Trophoblast cell (in vitro differentiated cells and primary cell): ENCODE measurements at regions not wholly inside any gene's neighbourhood (a gene's known extent, or its start where the extent isn't known, plus 50 kb on each side); places are given as distances from the start of the nearest gene placed in this dataset.

Experiments used
- DNase-seq, 2 donors: peaks; one replicate each; pipeline ENCODE4 v3.0.0-alpha.2; 2016
- H2AFZ ChIP-seq: 2 replicates; pipeline ENCODE4 v1.6.1; 2013; ENCODE audit warnings: low read length, moderate library complexity, mild to moderate bottlenecking; ENCODE audit not compliant: insufficient read depth, poor library complexity
- H2AK5ac ChIP-seq: 2 replicates; pipeline ENCODE4 v1.6.1; 2013; ENCODE audit warnings: mild to moderate bottlenecking, low read length
- H2BK120ac ChIP-seq: 2 replicates; pipeline ENCODE4 v1.6.1; 2013; ENCODE audit warnings: low read length, mild to moderate bottlenecking, moderate library complexity; ENCODE audit not compliant: insufficient read depth, poor library complexity
- H2BK12ac ChIP-seq: 2 replicates; pipeline ENCODE4 v1.6.1; 2013; ENCODE audit warnings: mild to moderate bottlenecking, low read length, moderate library complexity
- H2BK5ac ChIP-seq: 2 replicates; pipeline ENCODE4 v1.6.1; 2013; ENCODE audit warnings: low read length, low read depth, moderate library complexity, mild to moderate bottlenecking; ENCODE audit not compliant: poor library complexity
- H3K14ac ChIP-seq: 2 replicates; pipeline ENCODE4 v1.6.1; 2013; ENCODE audit warnings: mild to moderate bottlenecking, low read length
- H3K18ac ChIP-seq: 2 replicates; pipeline ENCODE4 v1.6.1; 2013; ENCODE audit warnings: mild to moderate bottlenecking, low read length
- H3K23ac ChIP-seq: 2 replicates; pipeline ENCODE4 v1.6.1; 2013; ENCODE audit warnings: low read length
- H3K27ac ChIP-seq: 2 replicates; pipeline ENCODE4 v1.5.1; 2013; ENCODE audit warnings: low read depth, mild to moderate bottlenecking, inconsistent platforms, low read length, moderate library complexity
- H3K27me3 ChIP-seq: 2 replicates; pipeline ENCODE4 v1.6.1; 2013; ENCODE audit warnings: inconsistent platforms, mild to moderate bottlenecking, low read length, moderate library complexity; ENCODE audit not compliant: insufficient read depth
- H3K36me3 ChIP-seq, 2 experiments: 1 replicate in 1 of 2; 2 replicates in 1 of 2; pipeline ENCODE4 v1.6.1; 2013; ENCODE audit warnings: low read length in 2 of 2, mild to moderate bottlenecking in 2 of 2, moderate library complexity in 1 of 2; ENCODE audit not compliant: insufficient read depth in 2 of 2, control insufficient read depth in 1 of 2
- H3K4ac ChIP-seq: 2 replicates; pipeline ENCODE4 v1.6.1; 2013; ENCODE audit warnings: low read depth, mild to moderate bottlenecking, low read length, moderate library complexity
- H3K4me1 ChIP-seq, 2 experiments: 1 replicate in 1 of 2; 2 replicates in 1 of 2; pipeline ENCODE4 v1.6.1; 2013; ENCODE audit warnings: low read length in 2 of 2, mild to moderate bottlenecking in 2 of 2, moderate library complexity in 1 of 2; ENCODE audit not compliant: insufficient read depth in 2 of 2, control insufficient read depth in 1 of 2
- H3K4me2 ChIP-seq: 2 replicates; pipeline ENCODE4 v1.6.1; 2013; ENCODE audit warnings: inconsistent platforms, mild to moderate bottlenecking, low read length, moderate library complexity
- H3K4me3 ChIP-seq: 2 replicates; pipeline ENCODE4 v1.5.1; 2013; ENCODE audit warnings: mild to moderate bottlenecking, low read depth, low read length, inconsistent platforms
- H3K79me1 ChIP-seq: one replicate; pipeline ENCODE4 v1.6.1; 2013; ENCODE audit warnings: low read length
- H3K79me2 ChIP-seq: 2 replicates; pipeline ENCODE4 v1.6.1; 2013; ENCODE audit warnings: low read length, mild to moderate bottlenecking; ENCODE audit not compliant: control insufficient read depth, insufficient read depth, poor library complexity
- H3K9ac ChIP-seq: 2 replicates; pipeline ENCODE4 v1.6.1; 2013; ENCODE audit warnings: mild to moderate bottlenecking, low read length
- H3K9me3 ChIP-seq: 2 replicates; pipeline ENCODE4 v1.6.1; 2013; ENCODE audit warnings: low read depth, mild to moderate bottlenecking, control low read depth, inconsistent platforms, low read length; ENCODE audit not compliant: insufficient read depth
- H4K12ac ChIP-seq: 2 replicates; pipeline ENCODE4 v1.6.1; 2013; ENCODE audit warnings: low read depth, mild to moderate bottlenecking, low read length, moderate library complexity
- H4K8ac ChIP-seq: 2 replicates; pipeline ENCODE4 v1.6.1; 2013; ENCODE audit warnings: low read depth, mild to moderate bottlenecking, low read length, moderate library complexity
- H4K91ac ChIP-seq: one replicate; pipeline ENCODE4 v1.6.1; 2013; ENCODE audit warnings: low read depth, mild to moderate bottlenecking, low read length, moderate library complexity
- WGBS: extraction: QIAGEN DNeasy Blood & Tissue Kit; methylation state at CpG from one replicate; pipeline ENCODE4 v1.1.7; 2013; ENCODE audit warnings: missing lambda C conversion rate; ENCODE audit not compliant: insufficient read length, insufficient coverage; ENCODE audit errors: extremely low coverage; 5-methylcytosine and 5-hydroxymethylcytosine counted together

- Histone ChIP-seq H4K91ac (no peak overlapping the region), H3K23ac (no peak overlapping the region), H3K36me3 (no peaks in the 10 kb centered on the region), H3K4me2 (no peak overlapping the region), H3K4me1 (peaks cover 0 to 2% of the 10 kb centered on the region in 2 experiments), H3K9me3 (no peaks in the 10 kb centered on the region), H3K27ac (no peak overlapping the region), H3K27me3 (no peaks in the 10 kb centered on the region), H2AK5ac (no peak overlapping the region), H3K4ac (no peak overlapping the region), H3K9ac (no peak overlapping the region), H4K8ac (no peak overlapping the region), H2BK5ac (no peak overlapping the region), H2BK120ac (peak overlapping the region; percentile 17), H2AFZ (no peak overlapping the region), H4K12ac (no peak overlapping the region), H3K14ac (no peak overlapping the region), H3K79me1 (peaks cover 5% of the 10 kb centered on the region), H3K79me2 (no peaks in the 10 kb centered on the region), H3K18ac (no peak overlapping the region), H2BK12ac (no peak overlapping the region), H3K4me3 (no peak overlapping the region)
- WGBS = no CpG with 5 or more reads among the region's 3 CpGs
- no peak for DNase-seq
Observed at GRCh38 chr1:87957331-87957730, 628.7 kb downstream of the LMO4 start.

- Histone ChIP-seq H4K12ac (no peak overlapping the region), H3K18ac (no peak overlapping the region), H3K9ac (no peak overlapping the region), H3K79me1 (peaks cover 5% of the 10 kb centered on the region), H3K23ac (no peak overlapping the region), H3K27ac (no peak overlapping the region), H4K8ac (no peak overlapping the region), H3K4ac (no peak overlapping the region), H3K9me3 (no peaks in the 10 kb centered on the region), H2BK5ac (no peak overlapping the region), H2BK120ac (no peak overlapping the region), H2BK12ac (no peak overlapping the region), H3K36me3 (no peaks in the 10 kb centered on the region), H4K91ac (peak overlapping the region; percentile 77), H3K4me3 (no peak overlapping the region), H3K27me3 (no peaks in the 10 kb centered on the region), H3K4me2 (no peak overlapping the region), H3K4me1 (peaks cover 0 to 2% of the 10 kb centered on the region in 2 experiments), H2AFZ (no peak overlapping the region), H3K79me2 (no peaks in the 10 kb centered on the region), H2AK5ac (no peak overlapping the region), H3K14ac (no peak overlapping the region)
- DNase-seq = no peak
- WGBS = no CpG with 5 or more reads among the region's 4 CpGs
Observed at GRCh38 chr1:87958201-87958600, 629.5 kb downstream of the LMO4 start.

DNA sequence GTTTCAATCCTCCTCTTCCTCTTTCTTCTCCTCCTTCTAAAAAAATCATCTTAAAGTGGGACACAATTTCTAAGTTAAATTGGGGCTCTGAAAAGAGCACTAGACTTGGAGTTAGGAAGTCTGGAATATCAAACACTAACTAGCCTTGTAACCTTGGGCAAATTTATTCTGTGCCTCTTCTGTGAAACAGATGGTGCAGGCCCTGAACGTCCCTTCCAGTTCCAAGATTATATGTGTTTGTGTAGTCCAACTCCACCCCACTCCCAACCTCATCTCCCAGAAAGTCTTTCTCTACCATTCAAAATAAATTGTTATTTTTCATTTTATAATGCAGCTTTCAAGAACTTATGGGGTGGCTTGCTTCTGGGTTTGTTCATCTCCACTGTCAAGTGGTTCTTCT, 630.0 kb downstream of the LMO4 start:
- no peak overlapping the region for H3K9ac ChIP-seq
- no peak overlapping the region for H3K4ac ChIP-seq
- no peaks in the 10 kb centered on the region for H3K9me3 ChIP-seq
- no peak overlapping the region for H2AFZ ChIP-seq
- H2BK5ac ChIP-seq = no peak overlapping the region
- H2BK12ac ChIP-seq = no peak overlapping the region
- no peak overlapping the region for H4K12ac ChIP-seq
- H3K14ac ChIP-seq = no peak overlapping the region
- no peak overlapping the region for H3K23ac ChIP-seq
- H3K4me2 ChIP-seq = no peak overlapping the region
- no peak overlapping the region for H3K27ac ChIP-seq
- H2BK120ac ChIP-seq = no peak overlapping the region
- no peak overlapping the region for H3K4me3 ChIP-seq
- H3K79me1 ChIP-seq = peaks cover 3% of the 10 kb centered on the region
- no peak overlapping the region for H2AK5ac ChIP-seq
- H3K27me3 ChIP-seq = no peaks in the 10 kb centered on the region
- no peaks in the 10 kb centered on the region for H3K36me3 ChIP-seq
- H3K79me2 ChIP-seq = no peaks in the 10 kb centered on the region
- no peak overlapping the region for H3K18ac ChIP-seq
- H3K4me1 ChIP-seq = no peaks in the 10 kb centered on the region
- no peak overlapping the region for H4K8ac ChIP-seq
- no peak overlapping the region for H4K91ac ChIP-seq
- no CpG with 5 or more reads among the region's 1 CpG for WGBS
- no peak for DNase-seq

GRCh38 chr1:87959236-87959635, 630.6 kb downstream of the LMO4 start:
- no peak overlapping the region for H2BK120ac ChIP-seq
- no peak overlapping the region for H4K12ac ChIP-seq
- H3K4me2 ChIP-seq = no peak overlapping the region
- no peak overlapping the region for H3K18ac ChIP-seq
- H2BK12ac ChIP-seq = no peak overlapping the region
- H3K9ac ChIP-seq = no peak overlapping the region
- no peak overlapping the region for H2AK5ac ChIP-seq
- H3K4me3 ChIP-seq = no peak overlapping the region
- H3K4me1 ChIP-seq = no peaks in the 10 kb centered on the region
- H3K79me1 ChIP-seq = peaks cover 3% of the 10 kb centered on the region
- no peaks in the 10 kb centered on the region for H3K79me2 ChIP-seq
- H2AFZ ChIP-seq = no peak overlapping the region
- H4K91ac ChIP-seq = no peak overlapping the region
- no peak overlapping the region for H4K8ac ChIP-seq
- H3K14ac ChIP-seq = no peak overlapping the region
- H3K36me3 ChIP-seq = no peaks in the 10 kb centered on the region
- no peak overlapping the region for H3K27ac ChIP-seq
- DNase-seq = no peak
- H3K27me3 ChIP-seq = no peaks in the 10 kb centered on the region
- H2BK5ac ChIP-seq = no peak overlapping the region
- H3K23ac ChIP-seq = no peak overlapping the region
- H3K4ac ChIP-seq = no peak overlapping the region
- WGBS = no CpG with 5 or more reads among the region's 4 CpGs
- no peaks in the 10 kb centered on the region for H3K9me3 ChIP-seq
